Fibroblast of mammary gland (primary cell): ENCODE measurements at regions not wholly inside any gene's neighbourhood (a gene's known extent, or its start where the extent isn't known, plus 50 kb on each side); places are given as distances from the start of the nearest gene placed in this dataset.

Source experiments
- DNase-seq: peaks from one replicate; pipeline ENCODE4 v3.0.0-alpha.2; 2010; ENCODE audit warnings: low read depth
- H3K4me3 ChIP-seq: 2 replicates; pipeline ENCODE4 v1.5.1; 2011; ENCODE audit warnings: low read depth, mild to moderate bottlenecking, low read length, moderate library complexity; ENCODE audit not compliant: control insufficient read depth
- TF ChIP-seq, protein P1 (sequence below): conservative IDR thresholded peaks from 2 replicates; pipeline ENCODE4 v1.5.1; 2011; ENCODE audit warnings: low read depth, low read length, inconsistent platforms; ENCODE audit not compliant: control insufficient read depth, insufficient read depth

DNA sequence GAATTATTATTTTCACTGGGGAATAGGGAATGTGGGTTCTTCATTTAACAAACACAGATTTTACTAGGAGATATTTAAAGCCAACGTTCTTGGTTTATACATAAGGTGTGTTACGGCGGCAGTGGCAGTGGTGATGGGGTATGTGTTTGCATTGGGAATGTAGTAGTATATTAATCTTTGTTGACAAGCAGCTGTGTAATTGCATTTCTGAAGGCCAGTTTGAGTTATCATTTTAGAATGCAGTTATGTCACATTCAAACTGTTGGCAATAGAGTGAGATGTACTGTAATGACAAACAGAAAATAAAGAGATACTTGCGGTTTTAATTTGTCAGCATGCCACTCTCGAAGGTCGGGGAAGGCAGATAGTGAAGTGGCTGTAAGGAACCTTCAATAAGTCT lies 628.6 kb upstream of the POM121L12 start:
- TF ChIP-seq, protein P1, sequence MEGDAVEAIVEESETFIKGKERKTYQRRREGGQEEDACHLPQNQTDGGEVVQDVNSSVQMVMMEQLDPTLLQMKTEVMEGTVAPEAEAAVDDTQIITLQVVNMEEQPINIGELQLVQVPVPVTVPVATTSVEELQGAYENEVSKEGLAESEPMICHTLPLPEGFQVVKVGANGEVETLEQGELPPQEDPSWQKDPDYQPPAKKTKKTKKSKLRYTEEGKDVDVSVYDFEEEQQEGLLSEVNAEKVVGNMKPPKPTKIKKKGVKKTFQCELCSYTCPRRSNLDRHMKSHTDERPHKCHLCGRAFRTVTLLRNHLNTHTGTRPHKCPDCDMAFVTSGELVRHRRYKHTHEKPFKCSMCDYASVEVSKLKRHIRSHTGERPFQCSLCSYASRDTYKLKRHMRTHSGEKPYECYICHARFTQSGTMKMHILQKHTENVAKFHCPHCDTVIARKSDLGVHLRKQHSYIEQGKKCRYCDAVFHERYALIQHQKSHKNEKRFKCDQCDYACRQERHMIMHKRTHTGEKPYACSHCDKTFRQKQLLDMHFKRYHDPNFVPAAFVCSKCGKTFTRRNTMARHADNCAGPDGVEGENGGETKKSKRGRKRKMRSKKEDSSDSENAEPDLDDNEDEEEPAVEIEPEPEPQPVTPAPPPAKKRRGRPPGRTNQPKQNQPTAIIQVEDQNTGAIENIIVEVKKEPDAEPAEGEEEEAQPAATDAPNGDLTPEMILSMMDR, result no peak
- H3K4me3 ChIP-seq, result no peak overlapping the region
- no peak for DNase-seq

DNA sequence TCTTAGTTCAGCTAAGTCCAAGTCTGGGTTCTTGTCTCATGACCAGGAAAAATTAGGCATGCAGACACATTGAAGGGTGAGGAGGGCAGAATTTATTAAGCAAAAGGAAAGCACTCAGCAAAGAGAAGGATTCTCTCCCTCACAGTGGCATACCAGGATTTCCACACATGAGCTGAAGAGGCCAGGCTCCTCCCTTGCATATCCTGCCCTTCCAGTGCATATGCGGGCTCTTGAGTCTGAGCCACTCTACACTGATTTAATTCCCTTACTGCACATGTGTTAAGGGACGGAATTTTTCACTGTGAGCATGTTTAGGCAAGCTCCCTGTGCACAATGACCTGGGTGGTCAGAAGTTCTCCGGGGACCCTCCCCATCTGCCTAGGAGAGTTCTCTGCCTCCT lies 652.7 kb upstream of the POM121L12 start:
- DNase-seq, result no peak
- TF ChIP-seq, protein P1, result no peak
- no peak overlapping the region for H3K4me3 ChIP-seq

DNA sequence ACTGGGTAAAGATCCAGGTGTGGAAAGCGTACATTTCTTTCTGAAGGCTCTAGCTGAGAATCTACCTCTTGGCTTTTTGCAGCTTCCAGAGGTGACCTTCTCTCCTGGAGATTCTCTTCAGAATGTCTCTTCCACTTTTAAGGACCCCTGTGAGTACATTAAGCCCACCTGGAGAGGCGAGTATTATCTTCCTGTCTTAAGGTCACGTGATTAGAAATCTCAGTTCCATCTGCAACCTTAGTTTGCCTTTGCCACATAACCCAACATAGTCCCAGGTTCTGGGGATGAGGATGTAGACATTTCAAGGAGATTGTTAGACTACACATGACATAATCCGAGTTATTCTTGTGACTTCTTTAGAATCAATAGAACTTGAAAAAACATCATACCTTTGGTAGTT lies 665.5 kb upstream of the POM121L12 start:
- TF ChIP-seq, protein P1, result no peak
- no peak overlapping the region for H3K4me3 ChIP-seq
- DNase-seq, result no peak

DNA sequence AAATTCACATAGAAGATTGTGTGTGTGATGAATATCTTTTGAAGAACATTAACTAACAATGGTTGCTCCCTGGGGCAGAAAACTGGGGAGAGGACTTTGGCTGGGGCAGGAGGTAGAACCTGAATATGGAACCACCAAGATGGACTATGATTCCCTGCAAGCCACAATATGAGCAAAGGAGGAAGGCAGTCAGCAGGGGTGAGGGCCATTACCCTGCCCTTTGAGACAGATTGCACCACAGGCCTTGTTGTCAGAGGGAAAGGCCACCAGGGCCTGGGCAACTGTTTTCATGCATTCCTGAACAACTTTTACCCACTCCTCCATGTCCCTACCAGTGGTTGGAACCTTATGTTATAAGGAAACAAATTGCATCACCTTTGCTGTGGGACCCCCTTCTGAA lies 670.1 kb upstream of the POM121L12 start:
- TF ChIP-seq, protein P1, result no peak
- no peak for DNase-seq
- no peak overlapping the region for H3K4me3 ChIP-seq

GRCh38 chr7:52362521-52362920 lies 672.9 kb upstream of the POM121L12 start:
- TF ChIP-seq, protein P1, result no peak
- H3K4me3 ChIP-seq, result no peak overlapping the region
- no peak for DNase-seq

DNA sequence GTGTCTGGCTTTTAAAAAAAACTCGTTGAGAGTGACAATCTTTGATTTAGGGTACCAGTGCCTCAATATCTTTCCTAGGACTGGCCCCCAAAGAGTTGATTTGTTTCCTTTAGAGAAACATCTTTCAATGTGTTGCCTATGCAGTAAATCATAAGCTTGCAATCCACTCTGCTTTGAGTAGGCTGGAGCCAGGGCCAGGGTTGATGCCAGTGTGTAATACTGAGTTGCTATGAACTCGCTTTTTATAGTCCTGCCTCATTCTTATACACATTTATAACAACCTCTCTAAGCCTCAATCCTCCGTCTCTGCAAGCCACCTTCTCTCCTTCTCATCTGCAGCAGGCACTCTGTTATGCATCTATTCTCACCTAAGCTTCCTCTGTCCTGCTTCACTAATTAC lies 674.9 kb upstream of the POM121L12 start:
- DNase-seq, result no peak
- no peak overlapping the region for H3K4me3 ChIP-seq
- TF ChIP-seq, protein P1, result no peak

GRCh38 chr7:52355053-52355452 lies 680.4 kb upstream of the POM121L12 start:
- no peak for DNase-seq
- no peak overlapping the region for H3K4me3 ChIP-seq
- TF ChIP-seq, protein P1, result no peak
